Uterus (tissue), 3 donors: ENCODE measurements at regions not wholly inside any gene's neighbourhood (a gene's known extent, or its start where the extent isn't known, plus 50 kb on each side); places are given as distances from the start of the nearest gene placed in this dataset.
"Not testable (repeated sequence)": the region's sequence is repeated elsewhere in the genome, so short reads cannot be mapped to it uniquely, and the experiment has no call there.

Source experiments
- DNase-seq, 2 donors: peaks; one replicate each; pipeline ENCODE4 v3.0.0-alpha.2; 2019 to 2020
- H3K27ac ChIP-seq, 2 donors: fragments of 200-600 bp; sonication (generic); 1 replicate in 1 of 2; 2 replicates in 1 of 2; pipeline ENCODE4 v1.5.1; 2016 to 2018
- H3K27me3 ChIP-seq, 2 donors: fragments of 200-600 bp; sonication (generic); one replicate each; pipeline ENCODE4 v1.5.1; 2018 to 2019; ENCODE audit warnings: control low read depth in 1 of 2
- H3K36me3 ChIP-seq, 2 donors: fragments of 200-600 bp; sonication (generic); one replicate each; pipeline ENCODE4 v1.5.1; 2019; ENCODE audit warnings: control low read depth in 1 of 2
- H3K4me1 ChIP-seq, 2 donors: fragments of 200-600 bp; sonication (generic); one replicate each; pipeline ENCODE4 v1.5.1; 2018 to 2019; ENCODE audit warnings: control low read depth in 1 of 2
- H3K4me3 ChIP-seq, 2 donors: fragments of 200-600 bp; sonication (generic); 1 replicate in 1 of 2; 2 replicates in 1 of 2; pipeline ENCODE4 v1.5.1; 2018 to 2019; ENCODE audit warnings: mild to moderate bottlenecking in 1 of 2
- H3K9me3 ChIP-seq, 2 donors: fragments of 200-600 bp; sonication (generic); one replicate each; pipeline ENCODE4 v1.5.1; 2019; ENCODE audit warnings: control low read depth in 1 of 2
- CTCF ChIP-seq, 4 experiments: fragments of 200-600 bp in 2 of 4; fragments of 450-650 bp in 2 of 4; sonication (generic) in 2 of 4; IDR thresholded peaks; one replicate each; pipeline ENCODE4 v1.5.1; 2016 to 2019; ENCODE audit warnings: antibody characterized with exemption in 4 of 4, mild to moderate bottlenecking in 2 of 4, moderate library complexity in 1 of 4
- POLR2A ChIP-seq, 2 donors: fragments of 450-650 bp; IDR thresholded peaks; one replicate each; pipeline ENCODE4 v1.6.1; 2016; ENCODE audit warnings: antibody characterized with exemption in 2 of 2, mild to moderate bottlenecking in 1 of 2, moderate library complexity in 1 of 2
- intact Hi-C: fragments of 100-400 bp; cut with DNase I; formaldehyde crosslinking; loops from one replicate; pipeline ENCODE4 v1.15.1; 2023; ENCODE audit warnings: low total_unique reads
- donor health status: DM: yes; HTN: yes; CAD: no.

DNA sequence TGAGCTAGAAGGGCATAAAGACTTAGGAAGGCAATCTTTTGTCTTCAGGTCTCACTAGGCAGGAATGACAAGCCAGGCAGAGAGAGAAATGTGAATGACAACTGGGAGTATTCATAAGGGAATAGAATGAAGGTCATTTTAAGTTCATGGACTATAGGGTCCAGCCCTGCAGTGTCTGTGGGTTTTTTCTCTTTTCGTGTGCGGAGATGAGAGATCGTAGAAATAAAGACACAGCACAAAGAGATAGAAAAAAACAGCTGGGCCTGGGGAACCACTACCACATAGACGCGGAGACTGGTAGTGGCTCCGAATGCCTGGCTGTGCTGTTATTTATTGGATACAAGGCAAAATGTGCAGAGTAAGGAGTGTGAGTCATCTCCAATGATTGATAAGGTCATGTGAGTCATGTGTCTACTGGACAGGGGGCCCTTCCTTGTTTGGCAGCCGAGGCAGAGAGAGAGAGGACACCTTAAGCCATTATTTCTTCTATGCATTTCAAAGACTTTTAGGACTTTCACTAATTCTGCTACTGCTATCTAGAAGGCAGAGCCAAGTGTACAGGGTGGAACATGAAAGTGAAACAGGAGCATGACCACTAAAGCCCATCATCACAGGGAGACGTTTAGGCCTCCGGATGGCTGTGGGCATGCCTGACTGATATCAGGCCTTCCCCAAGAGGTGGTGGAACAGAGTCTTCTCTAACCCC, 921.8 kb upstream of the PCDH10 start:
- no peak for TF ChIP-seq POLR2A (IDR thresholded peaks at IDR 0.05)
- TF ChIP-seq CTCF (IDR thresholded peaks at IDR 0.05), result no peak
- no peak overlapping the region for H3K4me3 ChIP-seq
- H3K36me3 ChIP-seq, result no peaks in the 10 kb centered on the region
- H3K27me3 ChIP-seq, result no peaks in the 10 kb centered on the region
- DNase-seq, result no peak
- no peaks in the 10 kb centered on the region for H3K9me3 ChIP-seq
- intact Hi-C loops, result no loop called here
- H3K27ac ChIP-seq, result no peak overlapping the region
- H3K4me1 ChIP-seq, result no peaks in the 10 kb centered on the region

- H3K9me3 ChIP-seq, H3K36me3 ChIP-seq, DNase-seq, intact Hi-C loops, H3K27me3 ChIP-seq, H3K4me3 ChIP-seq, H3K4me1 ChIP-seq, H3K27ac ChIP-seq: not testable (repeated sequence)
These were observed 921.3 kb upstream of the PCDH10 start for GRCh38 chr4:132227857-132228165.

DNA sequence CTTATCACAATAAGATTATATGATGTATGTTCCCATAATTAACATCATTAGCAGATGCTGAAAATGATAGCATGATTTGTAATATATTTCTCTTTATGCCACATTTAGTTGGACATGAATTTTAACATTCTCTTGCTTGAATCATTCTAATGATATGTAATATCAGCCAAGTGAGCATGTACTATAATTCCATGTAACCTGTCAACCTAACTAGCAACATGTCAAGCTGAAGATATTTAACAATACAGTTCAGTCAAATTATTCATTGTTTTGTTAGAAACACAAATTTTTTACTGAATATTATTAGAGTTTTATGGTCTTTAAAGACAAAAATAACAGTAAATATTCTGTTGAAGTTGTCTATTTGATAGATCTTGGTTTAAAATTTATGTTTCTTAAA, 920.4 kb upstream of the PCDH10 start:
- intact Hi-C loops, result no loop called here
- Histone ChIP-seq H3K4me3 (no peak overlapping the region), H3K27ac (no peak overlapping the region), H3K36me3 (no peaks in the 10 kb centered on the region), H3K9me3 (no peaks in the 10 kb centered on the region), H3K27me3 (no peaks in the 10 kb centered on the region), H3K4me1 (no peaks in the 10 kb centered on the region)
- TF ChIP-seq CTCF (IDR thresholded peaks at IDR 0.05), result no peak
- TF ChIP-seq POLR2A (IDR thresholded peaks at IDR 0.05), result no peak
- DNase-seq, result no peak

- intact Hi-C loops, result no loop called here
- no peaks in the 10 kb centered on the region for H3K27me3 ChIP-seq
- no peak overlapping the region for H3K4me3 ChIP-seq
- no peaks in the 10 kb centered on the region for H3K4me1 ChIP-seq
- H3K27ac ChIP-seq, result no peak overlapping the region
- no peaks in the 10 kb centered on the region for H3K9me3 ChIP-seq
- TF ChIP-seq CTCF (IDR thresholded peaks at IDR 0.05) (no peak), POLR2A (IDR thresholded peaks at IDR 0.05) (no peak)
- no peak for DNase-seq
- no peaks in the 10 kb centered on the region for H3K36me3 ChIP-seq
These were observed 919.1 kb upstream of the PCDH10 start for GRCh38 chr4:132230025-132230424.

DNA sequence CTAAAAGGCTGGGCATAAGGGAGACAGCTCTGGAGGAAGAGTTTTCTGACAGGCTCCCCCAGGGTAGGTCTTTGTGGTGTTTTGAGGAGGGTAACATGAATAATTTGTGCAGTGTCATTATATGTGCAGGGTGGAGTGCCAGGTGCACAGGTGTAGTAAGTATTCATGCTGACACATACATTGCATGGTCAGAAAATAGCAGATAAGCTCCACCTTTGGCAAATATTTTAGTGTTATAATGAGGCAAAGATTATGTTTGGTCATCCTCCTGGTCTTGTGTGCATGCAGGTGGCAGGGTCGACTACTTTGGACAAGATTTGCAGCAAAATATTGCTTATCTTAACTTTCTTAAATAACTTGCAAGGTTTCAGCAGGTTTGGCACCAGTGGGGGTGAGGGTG, 910.4 kb upstream of the PCDH10 start:
- Histone ChIP-seq H3K4me1 (no peaks in the 10 kb centered on the region), H3K4me3 (no peak overlapping the region), H3K36me3 (no peaks in the 10 kb centered on the region), H3K9me3 (no peaks in the 10 kb centered on the region), H3K27me3 (no peaks in the 10 kb centered on the region), H3K27ac (no peak overlapping the region)
- DNase-seq, result no peak
- intact Hi-C loops, result no loop called here
- TF ChIP-seq CTCF (IDR thresholded peaks at IDR 0.05), result no peak
- TF ChIP-seq POLR2A (IDR thresholded peaks at IDR 0.05), result no peak

- no peak overlapping the region for H3K27ac ChIP-seq
- intact Hi-C loops, result no loop called here
- H3K27me3 ChIP-seq, result no peaks in the 10 kb centered on the region
- no peaks in the 10 kb centered on the region for H3K36me3 ChIP-seq
- no peak overlapping the region for H3K4me3 ChIP-seq
- no peaks in the 10 kb centered on the region for H3K9me3 ChIP-seq
- no peak for TF ChIP-seq CTCF (IDR thresholded peaks at IDR 0.05)
- TF ChIP-seq POLR2A (IDR thresholded peaks at IDR 0.05), result no peak
- H3K4me1 ChIP-seq, result no peaks in the 10 kb centered on the region
- no peak for DNase-seq
These were observed 909.0 kb upstream of the PCDH10 start for GRCh38 chr4:132240081-132240480.
